Natural killer cell (primary cell): ENCODE measurements at regions not wholly inside any gene's neighbourhood (a gene's known extent, or its start where the extent isn't known, plus 50 kb on each side); places are given as distances from the start of the nearest gene placed in this dataset.
A peak's percentile ranks its signal among the peaks of the same experiment; 100 is the strongest.

ENCODE experiments used
- ATAC-seq, 3 donors: fragments of 150-1000 bp in 2 of 3; fragments of 200-7000 bp in 1 of 3; cut with Tn5 transposase; 1 replicate in 1 of 3; 2 replicates in 2 of 3; pipeline ENCODE4 v1.10.0; 2021; ENCODE audit warnings: mild to moderate bottlenecking in 2 of 3, moderate library complexity in 2 of 3
- DNase-seq, 2 donors: peaks; one replicate each; pipeline versions ENCODE4 v3.0.0 to v3.0.0-alpha.2; 2013 to 2021; ENCODE audit warnings: mixed read lengths in 1 of 2
- H3K27ac ChIP-seq: one replicate; pipeline ENCODE4 v1.5.1; 2013; ENCODE audit warnings: mild to moderate bottlenecking, low read length
- H3K27me3 ChIP-seq: one replicate; pipeline ENCODE4 v1.6.1; 2013; ENCODE audit warnings: low read length; ENCODE audit not compliant: control insufficient read depth, insufficient read depth
- H3K36me3 ChIP-seq: one replicate; pipeline ENCODE4 v1.6.1; 2013; ENCODE audit warnings: low read length; ENCODE audit not compliant: control insufficient read depth, insufficient read depth
- H3K4me1 ChIP-seq: one replicate; pipeline ENCODE4 v1.6.1; 2013; ENCODE audit warnings: low read length; ENCODE audit not compliant: control insufficient read depth, insufficient read depth
- H3K4me3 ChIP-seq: one replicate; pipeline ENCODE4 v1.5.1; 2013; ENCODE audit warnings: low read length
- H3K9me3 ChIP-seq: one replicate; pipeline ENCODE4 v1.6.1; 2013; ENCODE audit warnings: low read length; ENCODE audit not compliant: control insufficient read depth, insufficient read depth
- H3K27ac Mint-ChIP-seq, 2 donors: one replicate each; pipeline ENCODE4 v1.8.0; 2022; ENCODE audit warnings: mild to moderate bottlenecking in 2 of 2, mixed read lengths in 2 of 2, moderate library complexity in 1 of 2
- H3K27me3 Mint-ChIP-seq, 2 donors: one replicate each; pipeline ENCODE4 v1.8.0; 2022; ENCODE audit warnings: low read depth in 2 of 2, mixed read lengths in 2 of 2
- H3K36me3 Mint-ChIP-seq: one replicate; pipeline ENCODE4 v1.8.0; 2022; ENCODE audit warnings: mixed read lengths
- H3K4me1 Mint-ChIP-seq, 2 donors: one replicate each; pipeline ENCODE4 v1.8.0; 2022; ENCODE audit warnings: mixed read lengths in 2 of 2
- H3K4me3 Mint-ChIP-seq: one replicate; pipeline ENCODE4 v1.8.0; 2022; ENCODE audit warnings: mild to moderate bottlenecking, moderate library complexity, mixed read lengths
- H3K9me3 Mint-ChIP-seq, 2 donors: one replicate each; pipeline ENCODE4 v1.8.0; 2022; ENCODE audit warnings: mixed read lengths in 2 of 2
- WGBS: methylation state at CpG from one replicate; pipeline ENCODE4 v1.1.7; 2013; ENCODE audit warnings: missing lambda C conversion rate; ENCODE audit not compliant: insufficient coverage; 5-methylcytosine and 5-hydroxymethylcytosine counted together
- intact Hi-C: fragments of 100-400 bp; cut with micrococcal nuclease; formaldehyde crosslinking; loops from one replicate; pipeline ENCODE4 v1.14.2; 2022
- TF ChIP-seq, protein P1 (sequence below): fragments of 200-600 bp; IDR thresholded peaks from one replicate; pipeline ENCODE4 v1.8.0; 2022; ENCODE audit warnings: antibody characterized with exemption

DNA sequence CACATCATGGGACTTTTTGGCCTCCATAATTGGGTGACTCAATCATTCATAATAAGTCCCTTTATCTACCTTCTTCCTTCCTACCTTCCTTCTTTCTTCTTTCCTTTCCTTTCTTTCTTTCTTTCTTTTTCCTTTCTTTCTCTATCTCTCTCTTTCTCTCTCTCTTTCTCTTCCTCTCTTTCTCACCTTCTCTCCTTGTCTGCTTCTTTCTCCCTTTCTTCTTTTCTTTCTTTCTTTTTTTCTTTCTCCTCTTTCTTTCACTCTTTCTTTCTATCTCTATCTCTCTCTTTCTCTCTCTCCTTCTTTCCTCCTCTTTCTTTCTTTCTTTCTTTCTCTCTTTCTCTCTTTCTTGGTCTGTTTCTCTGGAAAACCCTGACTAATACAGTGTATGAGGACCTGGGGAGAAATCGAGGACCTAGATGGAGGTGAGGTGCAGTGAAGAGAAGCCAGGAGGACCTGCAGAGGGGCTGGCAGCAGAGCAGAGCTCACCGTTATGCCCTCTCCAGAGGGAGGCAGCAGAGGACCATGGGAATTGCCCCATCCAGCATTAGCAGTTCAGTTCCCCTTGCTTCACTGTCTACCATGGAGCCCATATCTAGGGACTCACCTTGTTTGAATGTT is 52.7 kb upstream of the BTRC start:
- Mint-ChIP-seq H3K9me3 (no peaks in the 10 kb centered on the region), H3K27ac (no peak overlapping the region), H3K4me3 (no peak overlapping the region), H3K36me3 (no peaks in the 10 kb centered on the region), H3K4me1 (peaks cover 0 to 5% of the 10 kb centered on the region in 2 donors), H3K27me3 (peaks cover 36 to 58% of the 10 kb centered on the region in 2 donors)
- TF ChIP-seq, protein P1, sequence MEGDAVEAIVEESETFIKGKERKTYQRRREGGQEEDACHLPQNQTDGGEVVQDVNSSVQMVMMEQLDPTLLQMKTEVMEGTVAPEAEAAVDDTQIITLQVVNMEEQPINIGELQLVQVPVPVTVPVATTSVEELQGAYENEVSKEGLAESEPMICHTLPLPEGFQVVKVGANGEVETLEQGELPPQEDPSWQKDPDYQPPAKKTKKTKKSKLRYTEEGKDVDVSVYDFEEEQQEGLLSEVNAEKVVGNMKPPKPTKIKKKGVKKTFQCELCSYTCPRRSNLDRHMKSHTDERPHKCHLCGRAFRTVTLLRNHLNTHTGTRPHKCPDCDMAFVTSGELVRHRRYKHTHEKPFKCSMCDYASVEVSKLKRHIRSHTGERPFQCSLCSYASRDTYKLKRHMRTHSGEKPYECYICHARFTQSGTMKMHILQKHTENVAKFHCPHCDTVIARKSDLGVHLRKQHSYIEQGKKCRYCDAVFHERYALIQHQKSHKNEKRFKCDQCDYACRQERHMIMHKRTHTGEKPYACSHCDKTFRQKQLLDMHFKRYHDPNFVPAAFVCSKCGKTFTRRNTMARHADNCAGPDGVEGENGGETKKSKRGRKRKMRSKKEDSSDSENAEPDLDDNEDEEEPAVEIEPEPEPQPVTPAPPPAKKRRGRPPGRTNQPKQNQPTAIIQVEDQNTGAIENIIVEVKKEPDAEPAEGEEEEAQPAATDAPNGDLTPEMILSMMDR = no peak
- no peak overlapping the region for H3K27ac ChIP-seq
- peaks cover 3% of the 10 kb centered on the region for H3K27me3 ChIP-seq
- H3K4me1 ChIP-seq = no peaks in the 10 kb centered on the region
- ATAC-seq (peak in 1 of 3 donors; percentile 58), DNase-seq (peak in 1 of 2 donors; percentile 46)
- intact Hi-C loops = loop anchor here (5.0 kb wide), 1 partner anchor 166 kb away; no protein-coding TSS in a partner anchor
- H3K36me3 ChIP-seq = no peaks in the 10 kb centered on the region
- no peak overlapping the region for H3K4me3 ChIP-seq
- 46% methylated on average over 2 of the region's 2 CpGs for WGBS
- H3K9me3 ChIP-seq = no peaks in the 10 kb centered on the region

DNA sequence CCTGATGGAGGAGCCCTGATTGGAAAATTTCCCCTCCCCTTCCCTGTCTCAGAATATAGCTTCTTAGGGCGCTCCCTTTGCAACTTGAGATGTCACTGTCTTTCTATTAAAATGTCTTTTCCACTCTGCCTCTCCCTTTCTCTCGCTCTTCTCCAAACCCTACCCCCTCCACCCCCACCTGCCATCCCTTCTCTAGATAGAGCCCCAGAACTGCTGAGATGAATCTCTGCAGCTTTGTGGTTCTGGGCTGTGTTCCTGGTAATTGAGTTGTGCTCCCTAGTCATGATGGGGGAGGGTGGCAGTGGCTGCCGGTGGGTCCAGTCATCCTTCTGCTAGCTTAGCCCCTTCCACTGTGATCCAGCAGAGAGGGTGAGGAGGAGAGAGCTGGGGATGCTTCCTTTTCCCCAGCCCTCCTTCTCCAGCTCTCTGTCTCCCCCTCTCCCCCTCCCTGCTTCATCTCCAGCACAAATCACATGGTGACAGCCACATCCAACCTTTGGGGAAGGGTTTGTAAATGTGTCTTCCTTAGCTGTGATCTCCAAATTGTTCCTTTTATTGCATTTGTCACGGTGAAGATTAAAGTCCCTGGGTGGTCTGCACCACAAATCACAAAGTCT is 50.8 kb upstream of the BTRC start:
- 53% methylated on average over 4 of the region's 4 CpGs for WGBS
- no peaks in the 10 kb centered on the region for H3K36me3 ChIP-seq
- Mint-ChIP-seq H3K27ac (no peak overlapping the region), H3K9me3 (no peaks in the 10 kb centered on the region), H3K4me1 (peaks cover 0 to under 1% of the 10 kb centered on the region in 2 donors), H3K27me3 (peaks cover 42 to 63% of the 10 kb centered on the region in 2 donors), H3K36me3 (no peaks in the 10 kb centered on the region), H3K4me3 (no peak overlapping the region)
- TF ChIP-seq, protein P1 = no peak
- H3K27me3 ChIP-seq = no peaks in the 10 kb centered on the region
- DNase-seq (no peak), ATAC-seq (no peak)
- no peaks in the 10 kb centered on the region for H3K9me3 ChIP-seq
- no peaks in the 10 kb centered on the region for H3K4me1 ChIP-seq
- no peak overlapping the region for H3K4me3 ChIP-seq
- intact Hi-C loops = loop anchor here (5.0 kb wide), 1 partner anchor 164 kb away; no protein-coding TSS in a partner anchor
- no peak overlapping the region for H3K27ac ChIP-seq
